GM12878 (cell line): ENCODE measurements at regions not wholly inside any gene's neighbourhood (a gene's known extent, or its start where the extent isn't known, plus 50 kb on each side); places are given as distances from the start of the nearest gene placed in this dataset.

ENCODE experiments used
- EGR1 ChIP-seq, 2 experiments: IDR thresholded peaks; 1 replicate in 1 of 2; 2 replicates in 1 of 2; pipeline ENCODE4 v1.6.1; 2011 to 2012; ENCODE audit warnings: low read depth in 2 of 2, low read length in 2 of 2, borderline replicate concordance in 1 of 2, mild to moderate bottlenecking in 1 of 2, moderate library complexity in 1 of 2
- SPI1 ChIP-seq: IDR thresholded peaks from 2 replicates; pipeline ENCODE4 v1.6.1; 2011; ENCODE audit warnings: low read depth, mild to moderate bottlenecking, low read length, moderate library complexity, borderline replicate concordance; ENCODE audit not compliant: insufficient read depth

DNA sequence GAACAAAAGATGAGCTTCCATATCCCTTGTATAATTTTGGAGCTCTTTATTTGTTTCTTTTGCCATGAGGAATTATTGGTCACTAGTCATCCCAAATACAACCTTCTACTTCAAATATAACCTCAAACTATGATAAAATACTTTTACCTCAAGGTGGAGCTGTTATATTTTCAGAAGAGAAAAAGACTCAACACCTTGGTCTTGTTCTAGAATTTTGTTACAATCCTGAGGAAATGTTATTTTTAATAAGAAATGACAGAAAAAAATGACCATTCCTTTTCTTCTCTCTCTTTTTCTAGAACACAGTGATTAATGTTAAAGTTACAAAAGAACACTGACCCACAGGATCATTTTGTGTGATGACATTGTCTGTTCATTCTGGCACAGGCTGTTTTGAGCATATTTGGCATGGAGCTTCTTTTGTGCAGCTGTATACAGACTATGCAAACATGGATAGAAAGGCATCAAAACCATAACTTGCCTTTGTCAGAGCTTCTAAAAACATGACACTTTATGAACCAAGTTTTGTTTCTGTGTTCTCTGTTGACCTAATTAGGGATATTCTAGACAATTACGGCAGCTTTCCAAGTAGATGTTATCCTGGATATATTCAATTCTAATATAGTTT lies 159.6 kb upstream of the CTSO start:
- TF ChIP-seq SPI1 (no peak), EGR1 (IDR thresholded peaks at IDR 0.05; ENCODE audit: borderline replicate concordance in 1 of 2, low read depth in 2 of 2, low read length in 2 of 2) (no peak)
